MG63 (cell line): ENCODE measurements at regions not wholly inside any gene's neighbourhood (a gene's known extent, or its start where the extent isn't known, plus 50 kb on each side); places are given as distances from the start of the nearest gene placed in this dataset.
"Not testable (repeated sequence)": the region's sequence is repeated elsewhere in the genome, so short reads cannot be mapped to it uniquely, and the experiment has no call there.

Experiments used
- DNase-seq: peaks from one replicate; pipeline ENCODE4 v3.0.0-alpha.2; 2020
- H3K27me3 ChIP-seq: fragments of 250-450 bp; sonication (Bioruptor Pico); 2 replicates; pipeline ENCODE4 v1.5.1; 2020; ENCODE audit warnings: mild to moderate bottlenecking, moderate library complexity
- H3K36me3 ChIP-seq: fragments of 250-450 bp; sonication (Bioruptor Pico); 2 replicates; pipeline ENCODE4 v1.5.1; 2020; ENCODE audit warnings: mild to moderate bottlenecking, moderate library complexity
- H3K4me3 ChIP-seq: fragments of 250-450 bp; sonication (Bioruptor Pico); 2 replicates; pipeline ENCODE4 v1.5.1; 2020; ENCODE audit warnings: mild to moderate bottlenecking, moderate library complexity
- H3K9me3 ChIP-seq: fragments of 250-450 bp; sonication (Bioruptor Pico); 2 replicates; pipeline ENCODE4 v1.5.1; 2020; ENCODE audit warnings: mild to moderate bottlenecking, moderate library complexity

- no peaks in the 10 kb centered on the region for H3K36me3 ChIP-seq
- peak; percentile 92 for DNase-seq
- no peaks in the 10 kb centered on the region for H3K9me3 ChIP-seq
- no peak overlapping the region for H3K4me3 ChIP-seq
- no peaks in the 10 kb centered on the region for H3K27me3 ChIP-seq
Measured at GRCh38 chr1:9438431-9439073, 100.7 kb upstream of the SLC25A33 start.

- no peaks in the 10 kb centered on the region for H3K36me3 ChIP-seq
- no peaks in the 10 kb centered on the region for H3K27me3 ChIP-seq
- H3K4me3 ChIP-seq: no peak overlapping the region
- no peak for DNase-seq
- no peaks in the 10 kb centered on the region for H3K9me3 ChIP-seq
Measured at GRCh38 chr1:9439074-9439761, 100.0 kb upstream of the SLC25A33 start.

GRCh38 chr1:9440261-9440660, 99.0 kb upstream of the SLC25A33 start:
- Histone ChIP-seq H3K27me3 (no peaks in the 10 kb centered on the region), H3K4me3 (no peak overlapping the region), H3K9me3 (no peaks in the 10 kb centered on the region), H3K36me3 (no peaks in the 10 kb centered on the region)
- DNase-seq: no peak

GRCh38 chr1:9440763-9441194, 98.5 kb upstream of the SLC25A33 start:
- H3K4me3 ChIP-seq: no peak overlapping the region
- no peaks in the 10 kb centered on the region for H3K27me3 ChIP-seq
- DNase-seq: no peak
- no peaks in the 10 kb centered on the region for H3K36me3 ChIP-seq
- no peaks in the 10 kb centered on the region for H3K9me3 ChIP-seq

- H3K9me3 ChIP-seq: no peaks in the 10 kb centered on the region
- no peak overlapping the region for H3K4me3 ChIP-seq
- H3K27me3 ChIP-seq: no peaks in the 10 kb centered on the region
- peak; percentile 84 for DNase-seq
- no peaks in the 10 kb centered on the region for H3K36me3 ChIP-seq
Measured at GRCh38 chr1:9441451-9442133, 97.7 kb upstream of the SLC25A33 start.

- H3K27me3 ChIP-seq: no peaks in the 10 kb centered on the region
- DNase-seq: no peak
- H3K9me3 ChIP-seq: no peaks in the 10 kb centered on the region
- no peaks in the 10 kb centered on the region for H3K36me3 ChIP-seq
- H3K4me3 ChIP-seq: no peak overlapping the region
Measured at GRCh38 chr1:9442278-9442846, 96.9 kb upstream of the SLC25A33 start.

GRCh38 chr1:9442986-9443385, 96.3 kb upstream of the SLC25A33 start:
- Histone ChIP-seq H3K36me3 (no peaks in the 10 kb centered on the region), H3K27me3 (no peaks in the 10 kb centered on the region), H3K4me3 (no peak overlapping the region), H3K9me3 (no peaks in the 10 kb centered on the region)
- no peak for DNase-seq

GRCh38 chr1:9443913-9444445, 95.3 kb upstream of the SLC25A33 start:
- no peaks in the 10 kb centered on the region for H3K27me3 ChIP-seq
- H3K4me3 ChIP-seq: no peak overlapping the region
- no peaks in the 10 kb centered on the region for H3K9me3 ChIP-seq
- no peak for DNase-seq
- no peaks in the 10 kb centered on the region for H3K36me3 ChIP-seq

GRCh38 chr1:9444532-9444931, 94.7 kb upstream of the SLC25A33 start:
- DNase-seq: no peak
- H3K27me3 ChIP-seq: no peaks in the 10 kb centered on the region
- no peaks in the 10 kb centered on the region for H3K9me3 ChIP-seq
- no peaks in the 10 kb centered on the region for H3K36me3 ChIP-seq
- H3K4me3 ChIP-seq: no peak overlapping the region

GRCh38 chr1:9445081-9445480, 94.2 kb upstream of the SLC25A33 start:
- H3K36me3 ChIP-seq, H3K4me3 ChIP-seq, H3K27me3 ChIP-seq, DNase-seq, H3K9me3 ChIP-seq: not testable (repeated sequence)

- Histone ChIP-seq H3K9me3 (no peaks in the 10 kb centered on the region), H3K4me3 (no peak overlapping the region), H3K27me3 (no peaks in the 10 kb centered on the region), H3K36me3 (no peaks in the 10 kb centered on the region)
- DNase-seq: no peak
Measured at GRCh38 chr1:9447215-9447960, 91.9 kb upstream of the SLC25A33 start.

GRCh38 chr1:9448132-9449109, 90.8 kb upstream of the SLC25A33 start:
- DNase-seq: no peak
- H3K9me3 ChIP-seq: no peaks in the 10 kb centered on the region
- H3K27me3 ChIP-seq: no peaks in the 10 kb centered on the region
- no peak overlapping the region for H3K4me3 ChIP-seq
- no peaks in the 10 kb centered on the region for H3K36me3 ChIP-seq

- DNase-seq: peak; percentile 70
- Histone ChIP-seq H3K9me3 (no peaks in the 10 kb centered on the region), H3K4me3 (no peak overlapping the region), H3K36me3 (no peaks in the 10 kb centered on the region), H3K27me3 (no peaks in the 10 kb centered on the region)
Measured at GRCh38 chr1:9449110-9449627, 90.1 kb upstream of the SLC25A33 start.

GRCh38 chr1:9449976-9450696, 89.1 kb upstream of the SLC25A33 start:
- Histone ChIP-seq H3K9me3 (no peaks in the 10 kb centered on the region), H3K27me3 (no peaks in the 10 kb centered on the region), H3K4me3 (no peak overlapping the region), H3K36me3 (no peaks in the 10 kb centered on the region)
- DNase-seq: no peak

GRCh38 chr1:9451081-9451480, 88.2 kb upstream of the SLC25A33 start:
- no peaks in the 10 kb centered on the region for H3K9me3 ChIP-seq
- no peaks in the 10 kb centered on the region for H3K36me3 ChIP-seq
- H3K27me3 ChIP-seq: no peaks in the 10 kb centered on the region
- no peak overlapping the region for H3K4me3 ChIP-seq
- DNase-seq: no peak
